ENCODE measurements at regions not wholly inside any gene's neighbourhood (a gene's known extent, or its start where the extent isn't known, plus 50 kb on each side); places are given as distances from the start of the nearest gene placed in this dataset.

DNA sequence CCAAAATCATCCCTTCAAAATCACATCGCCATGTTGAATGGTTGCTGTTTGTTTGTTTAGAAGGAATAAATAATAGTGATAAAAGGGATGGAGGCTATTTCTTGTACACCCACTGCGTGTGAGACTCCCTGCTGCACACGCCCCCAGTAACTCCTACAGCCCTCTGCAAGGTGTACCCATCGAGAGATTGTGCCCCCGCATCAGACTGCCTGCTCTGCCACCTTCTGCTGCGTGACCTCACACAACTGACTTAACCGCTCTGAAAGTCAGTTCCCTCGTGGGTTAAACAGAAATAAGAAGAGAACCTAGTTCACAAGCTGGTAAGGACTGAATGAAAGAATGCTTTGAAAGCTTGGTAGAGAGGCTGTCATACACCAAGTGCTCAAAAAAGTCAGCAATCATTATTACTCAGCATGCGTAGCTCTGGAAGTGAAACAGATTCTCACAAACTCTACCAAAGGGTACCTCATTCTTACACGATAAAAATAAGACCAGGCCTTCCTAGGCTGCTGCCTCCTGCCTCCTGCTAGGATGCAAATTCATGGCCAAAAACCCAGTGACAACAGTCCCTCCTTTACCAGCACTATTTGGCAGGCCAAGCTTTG lies 147.1 kb downstream of the CPEB2 start:
- TF ChIP-seq, protein P1, sequence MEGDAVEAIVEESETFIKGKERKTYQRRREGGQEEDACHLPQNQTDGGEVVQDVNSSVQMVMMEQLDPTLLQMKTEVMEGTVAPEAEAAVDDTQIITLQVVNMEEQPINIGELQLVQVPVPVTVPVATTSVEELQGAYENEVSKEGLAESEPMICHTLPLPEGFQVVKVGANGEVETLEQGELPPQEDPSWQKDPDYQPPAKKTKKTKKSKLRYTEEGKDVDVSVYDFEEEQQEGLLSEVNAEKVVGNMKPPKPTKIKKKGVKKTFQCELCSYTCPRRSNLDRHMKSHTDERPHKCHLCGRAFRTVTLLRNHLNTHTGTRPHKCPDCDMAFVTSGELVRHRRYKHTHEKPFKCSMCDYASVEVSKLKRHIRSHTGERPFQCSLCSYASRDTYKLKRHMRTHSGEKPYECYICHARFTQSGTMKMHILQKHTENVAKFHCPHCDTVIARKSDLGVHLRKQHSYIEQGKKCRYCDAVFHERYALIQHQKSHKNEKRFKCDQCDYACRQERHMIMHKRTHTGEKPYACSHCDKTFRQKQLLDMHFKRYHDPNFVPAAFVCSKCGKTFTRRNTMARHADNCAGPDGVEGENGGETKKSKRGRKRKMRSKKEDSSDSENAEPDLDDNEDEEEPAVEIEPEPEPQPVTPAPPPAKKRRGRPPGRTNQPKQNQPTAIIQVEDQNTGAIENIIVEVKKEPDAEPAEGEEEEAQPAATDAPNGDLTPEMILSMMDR (IDR thresholded peaks at IDR 0.05; ENCODE audit: control insufficient read depth, insufficient read depth, low read depth, low read length, missing control alignments): no peak
- DNase-seq (ENCODE audit: low read depth): no peak
- no peak overlapping the region for H3K4me3 ChIP-seq (ENCODE audit: control insufficient read depth, low read depth, low read length)

DNA sequence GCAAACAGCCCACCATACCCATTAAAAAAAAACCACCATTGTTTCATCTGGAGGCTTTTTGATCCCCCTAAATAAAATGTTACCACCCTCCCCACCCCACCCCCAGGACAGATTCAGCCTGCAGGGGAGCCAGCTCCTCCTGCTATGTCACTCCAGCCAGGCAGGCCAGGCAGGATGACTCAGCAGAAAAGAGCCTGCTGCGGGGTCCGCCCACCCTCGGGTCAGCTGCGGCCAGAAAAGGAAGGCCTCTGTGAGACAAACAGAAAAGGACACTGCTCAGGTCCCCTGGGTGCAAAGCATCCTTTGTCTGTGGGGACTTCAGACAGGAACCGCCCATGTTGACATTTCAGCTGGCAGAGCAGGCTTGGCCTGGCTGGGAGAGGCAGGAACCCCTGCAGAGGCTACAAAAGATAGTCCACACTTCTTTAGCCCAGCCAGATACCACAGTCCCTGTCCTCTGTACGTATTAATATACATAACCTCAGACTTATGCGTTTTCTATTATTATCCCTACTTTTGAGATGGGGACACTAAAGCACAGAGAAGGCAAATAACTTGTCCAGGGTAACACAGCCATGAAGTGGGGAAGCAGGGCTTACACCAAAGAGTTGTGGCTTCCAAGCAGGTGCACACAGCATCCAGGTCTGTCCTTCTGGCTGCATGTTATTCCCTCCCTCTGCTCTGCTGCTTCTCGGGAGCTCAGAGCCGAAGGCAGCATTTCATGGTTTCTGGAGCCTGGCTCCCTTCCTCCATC lies 147.7 kb downstream of the CPEB2 start:
- DNase-seq (ENCODE audit: low read depth): peak; percentile 41
- TF ChIP-seq, protein P1 (IDR thresholded peaks at IDR 0.05; ENCODE audit: control insufficient read depth, insufficient read depth, low read depth, low read length, missing control alignments): peak; percentile 22
- H3K4me3 ChIP-seq (ENCODE audit: control insufficient read depth, low read depth, low read length): no peak overlapping the region

DNA sequence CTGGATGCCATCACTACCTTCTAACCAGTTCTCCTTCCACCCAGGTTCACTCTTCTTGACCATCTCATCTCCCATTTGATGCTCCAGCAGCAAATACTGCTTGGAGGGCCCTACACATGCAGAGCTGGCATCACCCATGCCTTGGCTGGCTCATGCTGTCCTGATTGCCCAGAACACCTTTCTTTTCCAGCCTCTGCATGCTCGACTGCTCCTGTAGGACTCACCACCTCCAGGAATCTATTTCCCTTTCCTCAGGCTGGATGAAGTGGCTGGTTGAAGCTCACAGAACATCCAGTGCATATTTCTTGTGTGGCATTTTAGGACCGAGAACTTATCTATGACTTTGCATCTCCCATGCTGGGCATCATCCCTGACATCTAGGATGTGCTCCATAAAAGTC lies 148.3 kb downstream of the CPEB2 start:
- DNase-seq (ENCODE audit: low read depth): no peak

DNA sequence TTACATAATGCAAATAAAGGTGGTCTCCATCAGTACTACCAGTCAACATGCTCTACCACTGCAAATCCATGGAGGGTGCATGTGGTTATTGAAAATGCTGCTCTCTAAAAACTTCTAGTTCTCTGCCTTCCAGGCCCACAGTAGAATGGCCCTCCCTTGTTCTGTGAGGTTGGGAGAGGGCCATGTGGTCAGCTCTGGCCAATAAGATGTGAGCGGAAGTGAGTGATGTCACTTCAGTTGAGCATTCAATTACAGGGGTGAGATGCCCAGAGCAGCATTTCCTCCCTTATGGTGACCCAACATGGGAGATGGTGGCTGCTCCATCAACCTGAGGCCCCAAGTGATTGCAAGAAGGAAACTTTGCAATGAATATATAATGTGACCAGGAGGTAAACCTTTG lies 148.8 kb downstream of the CPEB2 start:
- DNase-seq (ENCODE audit: low read depth): no peak
- TF ChIP-seq, protein P1 (IDR thresholded peaks at IDR 0.05; ENCODE audit: control insufficient read depth, insufficient read depth, low read depth, low read length, missing control alignments): no peak
- H3K4me3 ChIP-seq (ENCODE audit: control insufficient read depth, low read depth, low read length): no peak overlapping the region

More for the DNA sequence above, 148.3 kb downstream of the CPEB2 start:
- no peak overlapping the region for H3K4me3 ChIP-seq (ENCODE audit: control insufficient read depth, low read depth, low read length)
- TF ChIP-seq, protein P1 (IDR thresholded peaks at IDR 0.05; ENCODE audit: control insufficient read depth, insufficient read depth, low read depth, low read length, missing control alignments): no peak

DNA sequence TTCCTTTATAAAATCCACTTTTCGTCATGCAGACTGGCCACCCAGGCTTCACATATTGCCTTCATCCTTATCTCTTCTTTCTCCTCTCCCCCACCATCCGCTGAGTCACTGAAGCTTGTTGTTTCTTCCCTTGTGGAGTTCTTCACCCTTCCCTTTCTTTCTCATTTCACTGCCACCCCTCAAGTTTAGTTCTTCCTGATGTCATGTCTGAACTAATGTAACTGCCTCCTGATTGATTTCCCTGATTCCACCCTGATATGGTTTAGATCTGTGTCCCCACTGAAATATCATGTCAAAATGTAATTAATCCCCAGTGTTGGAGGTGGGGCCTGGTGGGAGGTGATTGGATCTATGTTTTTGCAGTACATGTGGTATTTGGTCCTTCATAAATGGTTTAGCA lies 151.4 kb downstream of the CPEB2 start:
- TF ChIP-seq, protein P1 (IDR thresholded peaks at IDR 0.05; ENCODE audit: control insufficient read depth, insufficient read depth, low read depth, low read length, missing control alignments): no peak
- no peak overlapping the region for H3K4me3 ChIP-seq (ENCODE audit: control insufficient read depth, low read depth, low read length)
- DNase-seq (ENCODE audit: low read depth): no peak

DNA sequence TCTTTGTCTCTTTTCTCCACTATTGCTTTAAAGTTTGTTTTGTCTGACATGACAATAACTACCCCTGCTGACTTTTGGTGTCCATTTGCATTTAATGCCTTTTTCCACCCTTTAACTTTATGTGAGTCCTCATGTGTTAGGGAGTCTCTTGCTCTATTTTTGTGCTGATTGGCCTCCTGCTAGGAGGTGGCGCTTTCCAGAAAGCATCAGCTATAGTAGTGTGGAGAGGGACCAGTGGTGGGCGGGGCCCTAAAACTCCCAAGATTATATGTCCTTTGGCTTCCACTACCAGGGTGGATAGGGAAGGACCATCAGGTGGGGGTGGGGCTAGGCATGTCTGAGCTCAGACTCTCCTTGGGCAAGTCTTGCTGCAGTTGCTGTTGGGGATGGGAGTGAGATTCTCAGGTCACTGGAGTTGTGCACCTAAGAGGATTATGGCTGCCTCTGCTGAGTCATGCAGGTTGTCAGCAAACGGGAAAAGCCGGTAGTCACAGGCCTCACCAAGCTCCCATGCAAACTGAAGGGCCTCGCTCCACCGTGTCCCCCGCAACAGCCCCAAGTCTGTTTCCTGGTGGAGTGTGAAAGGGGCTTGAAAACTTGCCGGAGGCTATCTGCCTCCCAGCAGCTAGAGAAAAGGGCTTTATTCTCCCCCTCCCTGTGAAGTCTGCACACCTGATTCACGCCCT lies 156.3 kb downstream of the CPEB2 start:
- H3K4me3 ChIP-seq (ENCODE audit: control insufficient read depth, low read depth, low read length): no peak overlapping the region
- no peak for DNase-seq (ENCODE audit: low read depth)
- TF ChIP-seq, protein P1 (IDR thresholded peaks at IDR 0.05; ENCODE audit: control insufficient read depth, insufficient read depth, low read depth, low read length, missing control alignments): no peak
